SK-N-SH treated with all-trans-retinoic acid at 6 μM for 48 hours (cell line): ENCODE measurements at regions not wholly inside any gene's neighbourhood (a gene's known extent, or its start where the extent isn't known, plus 50 kb on each side); places are given as distances from the start of the nearest gene placed in this dataset.

Experiments
- ATAC-seq: fragments of 200-7000 bp; cut with Tn5 transposase; 3 replicates; pipeline ENCODE4 v1.9.1; 2020; ENCODE audit warnings: mild to moderate bottlenecking, moderate library complexity
- ARNTL ChIP-seq: fragments of 450-650 bp; formaldehyde crosslinking; IDR thresholded peaks from 2 replicates; pipeline ENCODE4 v1.5.0; 2020; ENCODE audit warnings: low read depth, mild to moderate bottlenecking, moderate library complexity, borderline replicate concordance
- BACH2 ChIP-seq: fragments of 250-450 bp; sonication (Bioruptor Pico); IDR thresholded peaks from 2 replicates; pipeline ENCODE4 v1.9.0; 2021; ENCODE audit warnings: mild to moderate bottlenecking, borderline replicate concordance
- CSDC2 ChIP-seq: fragments of 250-450 bp; sonication (Bioruptor Pico); IDR thresholded peaks from 2 replicates; pipeline ENCODE4 v1.5.0; 2020; ENCODE audit warnings: mild to moderate bottlenecking, moderate library complexity
- ESRRG ChIP-seq: fragments of 250-450 bp; sonication (Bioruptor Pico); IDR thresholded peaks from 2 replicates; pipeline ENCODE4 v1.6.1; 2021; ENCODE audit warnings: mild to moderate bottlenecking
- GLIS3 ChIP-seq: fragments of 250-450 bp; sonication (Bioruptor Pico); IDR thresholded peaks from 2 replicates; pipeline ENCODE4 v1.5.0; 2020; ENCODE audit warnings: mild to moderate bottlenecking, moderate library complexity
- ISL1 ChIP-seq: fragments of 250-450 bp; sonication (Bioruptor Pico); IDR thresholded peaks from 2 replicates; pipeline ENCODE4 v2.1.2; 2022; ENCODE audit warnings: mild to moderate bottlenecking, moderate library complexity
- PPARA ChIP-seq: fragments of 250-450 bp; sonication (Bioruptor Pico); IDR thresholded peaks from 2 replicates; pipeline ENCODE4 v1.5.0; 2020; ENCODE audit warnings: mild to moderate bottlenecking, borderline replicate concordance
- SNAI2 ChIP-seq: fragments of 250-450 bp; sonication (Bioruptor Pico); IDR thresholded peaks from 2 replicates; pipeline ENCODE4 v1.5.0; 2020; ENCODE audit warnings: mild to moderate bottlenecking, moderate library complexity
- TOX ChIP-seq: fragments of 250-450 bp; sonication (Bioruptor Pico); IDR thresholded peaks from 2 replicates; pipeline ENCODE4 v1.8.0; 2021; ENCODE audit warnings: mild to moderate bottlenecking, moderate library complexity, borderline replicate concordance
- ZC3H10 ChIP-seq: fragments of 250-450 bp; sonication (Bioruptor Pico); IDR thresholded peaks from 2 replicates; pipeline ENCODE4 v1.5.1; 2021; ENCODE audit warnings: mild to moderate bottlenecking, moderate library complexity
- ZFP3 ChIP-seq: fragments of 250-450 bp; sonication (Bioruptor Pico); IDR thresholded peaks from 2 replicates; pipeline ENCODE4 v1.5.0; 2020; ENCODE audit warnings: mild to moderate bottlenecking, moderate library complexity
- ZFP30 ChIP-seq: fragments of 450-650 bp; formaldehyde crosslinking; IDR thresholded peaks from 2 replicates; pipeline ENCODE4 v1.5.0; 2022; ENCODE audit warnings: mild to moderate bottlenecking, moderate library complexity
- ZNF565 ChIP-seq: fragments of 450-650 bp; formaldehyde crosslinking; conservative IDR thresholded peaks from 2 replicates; pipeline ENCODE4 v1.5.0; 2020; ENCODE audit warnings: low read depth, mild to moderate bottlenecking, moderate library complexity
- ZNF70 ChIP-seq: fragments of 450-650 bp; formaldehyde crosslinking; IDR thresholded peaks from 2 replicates; pipeline ENCODE4 v1.5.0; 2020; ENCODE audit warnings: mild to moderate bottlenecking, moderate library complexity
- ZNF8 ChIP-seq: fragments of 450-650 bp; formaldehyde crosslinking; IDR thresholded peaks from 2 replicates; pipeline ENCODE4 v1.5.0; 2020; ENCODE audit warnings: mild to moderate bottlenecking, moderate library complexity
- TF ChIP-seq, protein P1 (sequence below): fragments of 250-450 bp; sonication (Bioruptor Pico); IDR thresholded peaks from 2 replicates; pipeline ENCODE4 v1.5.0; 2020; ENCODE audit warnings: mild to moderate bottlenecking, moderate library complexity
- TF ChIP-seq, protein P2 (sequence below): fragments of 250-450 bp; sonication (Bioruptor Pico); IDR thresholded peaks from 2 replicates; pipeline ENCODE4 v1.5.1; 2020; ENCODE audit warnings: low read depth, mild to moderate bottlenecking, moderate library complexity
- TF ChIP-seq, protein P3 (sequence below): fragments of 250-450 bp; sonication (Bioruptor Pico); IDR thresholded peaks from 2 replicates; pipeline ENCODE4 v1.5.1; 2021; ENCODE audit warnings: mild to moderate bottlenecking, moderate library complexity
- TF ChIP-seq, protein P4 (sequence below): fragments of 250-450 bp; sonication (Bioruptor Pico); IDR thresholded peaks from 2 replicates; pipeline ENCODE4 v1.8.0; 2021; ENCODE audit warnings: low read depth, mild to moderate bottlenecking, moderate library complexity, borderline replicate concordance
- TF ChIP-seq, protein P5 (sequence below): fragments of 250-450 bp; sonication (Bioruptor Pico); IDR thresholded peaks from 2 replicates; pipeline ENCODE4 v1.8.0; 2020; ENCODE audit warnings: mild to moderate bottlenecking, moderate library complexity, borderline replicate concordance

DNA sequence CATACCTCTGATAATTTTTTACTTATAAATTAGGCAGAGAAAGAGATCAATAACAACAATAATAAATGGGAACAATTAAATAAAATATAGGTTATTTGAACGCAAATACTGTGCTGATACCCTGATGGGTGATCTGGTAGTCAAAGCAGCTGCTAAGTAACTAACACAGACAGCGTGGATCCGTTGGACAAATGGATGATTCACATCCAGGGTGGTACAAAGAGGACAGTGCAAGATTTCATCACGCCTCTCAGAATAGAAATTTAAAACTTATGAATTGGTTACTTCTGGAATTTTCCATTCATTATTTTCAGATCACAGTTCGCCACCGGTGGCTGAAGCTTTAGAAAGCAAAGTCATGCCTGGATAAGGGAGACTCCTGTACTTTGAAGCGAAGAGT, 1066.0 kb upstream of the ADGRL3 start:
- no peak for ATAC-seq
- TF ChIP-seq ZFP3 (CRISPR knock-in tag) (no peak), ISL1 (CRISPR knock-in tag) (no peak), SNAI2 (no peak), BACH2 (CRISPR knock-in tag) (no peak), ZC3H10 (CRISPR knock-in tag) (no peak), ARNTL (CRISPR knock-in tag) (no peak), ZNF8 (no peak), GLIS3 (CRISPR knock-in tag) (no peak), ESRRG (CRISPR knock-in tag) (no peak), PPARA (no peak)
- TF ChIP-seq, protein P1, sequence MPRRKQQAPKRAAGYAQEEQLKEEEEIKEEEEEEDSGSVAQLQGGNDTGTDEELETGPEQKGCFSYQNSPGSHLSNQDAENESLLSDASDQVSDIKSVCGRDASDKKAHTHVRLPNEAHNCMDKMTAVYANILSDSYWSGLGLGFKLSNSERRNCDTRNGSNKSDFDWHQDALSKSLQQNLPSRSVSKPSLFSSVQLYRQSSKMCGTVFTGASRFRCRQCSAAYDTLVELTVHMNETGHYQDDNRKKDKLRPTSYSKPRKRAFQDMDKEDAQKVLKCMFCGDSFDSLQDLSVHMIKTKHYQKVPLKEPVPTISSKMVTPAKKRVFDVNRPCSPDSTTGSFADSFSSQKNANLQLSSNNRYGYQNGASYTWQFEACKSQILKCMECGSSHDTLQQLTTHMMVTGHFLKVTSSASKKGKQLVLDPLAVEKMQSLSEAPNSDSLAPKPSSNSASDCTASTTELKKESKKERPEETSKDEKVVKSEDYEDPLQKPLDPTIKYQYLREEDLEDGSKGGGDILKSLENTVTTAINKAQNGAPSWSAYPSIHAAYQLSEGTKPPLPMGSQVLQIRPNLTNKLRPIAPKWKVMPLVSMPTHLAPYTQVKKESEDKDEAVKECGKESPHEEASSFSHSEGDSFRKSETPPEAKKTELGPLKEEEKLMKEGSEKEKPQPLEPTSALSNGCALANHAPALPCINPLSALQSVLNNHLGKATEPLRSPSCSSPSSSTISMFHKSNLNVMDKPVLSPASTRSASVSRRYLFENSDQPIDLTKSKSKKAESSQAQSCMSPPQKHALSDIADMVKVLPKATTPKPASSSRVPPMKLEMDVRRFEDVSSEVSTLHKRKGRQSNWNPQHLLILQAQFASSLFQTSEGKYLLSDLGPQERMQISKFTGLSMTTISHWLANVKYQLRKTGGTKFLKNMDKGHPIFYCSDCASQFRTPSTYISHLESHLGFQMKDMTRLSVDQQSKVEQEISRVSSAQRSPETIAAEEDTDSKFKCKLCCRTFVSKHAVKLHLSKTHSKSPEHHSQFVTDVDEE, result no peak
- TF ChIP-seq, protein P2, sequence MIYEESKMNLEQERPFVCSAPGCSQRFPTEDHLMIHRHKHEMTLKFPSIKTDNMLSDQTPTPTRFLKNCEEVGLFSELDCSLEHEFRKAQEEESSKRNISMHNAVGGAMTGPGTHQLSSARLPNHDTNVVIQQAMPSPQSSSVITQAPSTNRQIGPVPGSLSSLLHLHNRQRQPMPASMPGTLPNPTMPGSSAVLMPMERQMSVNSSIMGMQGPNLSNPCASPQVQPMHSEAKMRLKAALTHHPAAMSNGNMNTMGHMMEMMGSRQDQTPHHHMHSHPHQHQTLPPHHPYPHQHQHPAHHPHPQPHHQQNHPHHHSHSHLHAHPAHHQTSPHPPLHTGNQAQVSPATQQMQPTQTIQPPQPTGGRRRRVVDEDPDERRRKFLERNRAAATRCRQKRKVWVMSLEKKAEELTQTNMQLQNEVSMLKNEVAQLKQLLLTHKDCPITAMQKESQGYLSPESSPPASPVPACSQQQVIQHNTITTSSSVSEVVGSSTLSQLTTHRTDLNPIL, result no peak
- TF ChIP-seq, protein P3, sequence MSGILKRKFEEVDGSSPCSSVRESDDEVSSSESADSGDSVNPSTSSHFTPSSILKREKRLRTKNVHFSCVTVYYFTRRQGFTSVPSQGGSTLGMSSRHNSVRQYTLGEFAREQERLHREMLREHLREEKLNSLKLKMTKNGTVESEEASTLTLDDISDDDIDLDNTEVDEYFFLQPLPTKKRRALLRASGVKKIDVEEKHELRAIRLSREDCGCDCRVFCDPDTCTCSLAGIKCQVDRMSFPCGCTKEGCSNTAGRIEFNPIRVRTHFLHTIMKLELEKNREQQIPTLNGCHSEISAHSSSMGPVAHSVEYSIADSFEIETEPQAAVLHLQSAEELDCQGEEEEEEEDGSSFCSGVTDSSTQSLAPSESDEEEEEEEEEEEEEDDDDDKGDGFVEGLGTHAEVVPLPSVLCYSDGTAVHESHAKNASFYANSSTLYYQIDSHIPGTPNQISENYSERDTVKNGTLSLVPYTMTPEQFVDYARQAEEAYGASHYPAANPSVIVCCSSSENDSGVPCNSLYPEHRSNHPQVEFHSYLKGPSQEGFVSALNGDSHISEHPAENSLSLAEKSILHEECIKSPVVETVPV (CRISPR knock-in tag), result no peak
- TF ChIP-seq, protein P4, sequence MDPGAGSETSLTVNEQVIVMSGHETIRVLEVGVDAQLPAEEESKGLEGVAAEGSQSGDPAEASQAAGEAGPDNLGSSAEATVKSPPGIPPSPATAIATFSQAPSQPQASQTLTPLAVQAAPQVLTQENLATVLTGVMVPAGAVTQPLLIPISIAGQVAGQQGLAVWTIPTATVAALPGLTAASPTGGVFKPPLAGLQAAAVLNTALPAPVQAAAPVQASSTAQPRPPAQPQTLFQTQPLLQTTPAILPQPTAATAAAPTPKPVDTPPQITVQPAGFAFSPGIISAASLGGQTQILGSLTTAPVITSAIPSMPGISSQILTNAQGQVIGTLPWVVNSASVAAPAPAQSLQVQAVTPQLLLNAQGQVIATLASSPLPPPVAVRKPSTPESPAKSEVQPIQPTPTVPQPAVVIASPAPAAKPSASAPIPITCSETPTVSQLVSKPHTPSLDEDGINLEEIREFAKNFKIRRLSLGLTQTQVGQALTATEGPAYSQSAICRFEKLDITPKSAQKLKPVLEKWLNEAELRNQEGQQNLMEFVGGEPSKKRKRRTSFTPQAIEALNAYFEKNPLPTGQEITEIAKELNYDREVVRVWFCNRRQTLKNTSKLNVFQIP (CRISPR knock-in tag), result no peak

DNA sequence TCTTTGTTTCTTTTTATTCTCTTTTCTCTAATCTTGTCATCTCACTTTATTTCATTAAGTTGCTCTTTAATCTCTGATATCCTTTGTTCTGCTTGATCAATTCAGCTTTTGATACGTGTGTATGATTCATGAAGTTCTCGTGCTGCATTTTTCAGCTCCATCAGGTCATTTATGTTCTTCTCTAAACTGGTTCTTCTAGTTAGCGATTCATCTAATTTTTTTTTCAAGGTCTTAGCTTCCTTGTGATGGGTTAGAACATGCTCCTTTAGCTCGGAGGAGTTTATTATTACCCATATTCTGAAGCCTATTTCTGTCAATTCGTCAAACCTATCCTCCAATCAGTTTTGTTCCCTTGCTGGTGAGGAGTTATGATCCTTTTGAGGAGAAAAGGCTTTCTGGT, 1045.0 kb upstream of the ADGRL3 start:
- no peak for ATAC-seq
- TF ChIP-seq CSDC2 (CRISPR knock-in tag) (no peak), ESRRG (CRISPR knock-in tag) (no peak), ZC3H10 (CRISPR knock-in tag) (no peak), ZNF70 (CRISPR knock-in tag) (no peak), ISL1 (CRISPR knock-in tag) (no peak), SNAI2 (no peak), ZFP3 (CRISPR knock-in tag) (no peak), ARNTL (CRISPR knock-in tag) (no peak), ZFP30 (CRISPR knock-in tag) (no peak), BACH2 (CRISPR knock-in tag) (no peak), TOX (CRISPR knock-in tag) (no peak), GLIS3 (CRISPR knock-in tag) (no peak), ZNF565 (CRISPR knock-in tag) (no peak)
- TF ChIP-seq, protein P5, sequence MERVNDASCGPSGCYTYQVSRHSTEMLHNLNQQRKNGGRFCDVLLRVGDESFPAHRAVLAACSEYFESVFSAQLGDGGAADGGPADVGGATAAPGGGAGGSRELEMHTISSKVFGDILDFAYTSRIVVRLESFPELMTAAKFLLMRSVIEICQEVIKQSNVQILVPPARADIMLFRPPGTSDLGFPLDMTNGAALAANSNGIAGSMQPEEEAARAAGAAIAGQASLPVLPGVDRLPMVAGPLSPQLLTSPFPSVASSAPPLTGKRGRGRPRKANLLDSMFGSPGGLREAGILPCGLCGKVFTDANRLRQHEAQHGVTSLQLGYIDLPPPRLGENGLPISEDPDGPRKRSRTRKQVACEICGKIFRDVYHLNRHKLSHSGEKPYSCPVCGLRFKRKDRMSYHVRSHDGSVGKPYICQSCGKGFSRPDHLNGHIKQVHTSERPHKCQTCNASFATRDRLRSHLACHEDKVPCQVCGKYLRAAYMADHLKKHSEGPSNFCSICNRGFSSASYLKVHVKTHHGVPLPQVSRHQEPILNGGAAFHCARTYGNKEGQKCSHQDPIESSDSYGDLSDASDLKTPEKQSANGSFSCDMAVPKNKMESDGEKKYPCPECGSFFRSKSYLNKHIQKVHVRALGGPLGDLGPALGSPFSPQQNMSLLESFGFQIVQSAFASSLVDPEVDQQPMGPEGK (CRISPR knock-in tag), result no peak
- TF ChIP-seq, protein P2, result no peak
- TF ChIP-seq, protein P1, result no peak
